EL (cell line): ENCODE measurements at regions not wholly inside any gene's neighbourhood (a gene's known extent, or its start where the extent isn't known, plus 50 kb on each side); places are given as distances from the start of the nearest gene placed in this dataset.

Experiments
- DNase-seq: peaks from one replicate; pipeline ENCODE4 v3.0.0-alpha.2; 2016

GRCh38 chr10:61356354-61356753, 96.8 kb downstream of the TMEM26 start:
- no peak for DNase-seq

GRCh38 chr10:61355211-61355610, 98.0 kb downstream of the TMEM26 start:
- DNase-seq, result no peak

GRCh38 chr10:61354401-61354975, 98.7 kb downstream of the TMEM26 start:
- no peak for DNase-seq

GRCh38 chr10:61350794-61351193, 102.4 kb downstream of the TMEM26 start:
- no peak for DNase-seq

- no peak for DNase-seq
Measured at GRCh38 chr10:61350068-61350467, 103.1 kb downstream of the TMEM26 start.

- DNase-seq, result no peak
Measured at GRCh38 chr10:61346796-61347413, 106.3 kb downstream of the TMEM26 start.

GRCh38 chr10:61343796-61344195, 109.4 kb downstream of the TMEM26 start:
- no peak for DNase-seq

- DNase-seq, result no peak
Measured at GRCh38 chr10:61342858-61343572, 110.2 kb downstream of the TMEM26 start.

- DNase-seq, result no peak
Measured at GRCh38 chr10:61341008-61341407, 112.2 kb downstream of the TMEM26 start.

- DNase-seq, result no peak
Measured at GRCh38 chr10:61338146-61338545, 115.0 kb downstream of the TMEM26 start.

- DNase-seq, result no peak
Measured at GRCh38 chr10:61337741-61338140, 115.4 kb downstream of the TMEM26 start.

- no peak for DNase-seq
Measured at GRCh38 chr10:61336831-61337230, 116.3 kb downstream of the TMEM26 start.

- DNase-seq, result no peak
Measured at GRCh38 chr10:61335359-61335758, 117.8 kb downstream of the TMEM26 start.

- DNase-seq, result no peak
Measured at GRCh38 chr10:61332581-61332980, 120.6 kb downstream of the TMEM26 start.

- no peak for DNase-seq
Measured at GRCh38 chr10:61330669-61331068, 122.5 kb downstream of the TMEM26 start.

- DNase-seq, result no peak
Measured at GRCh38 chr10:61329854-61330253, 123.3 kb downstream of the TMEM26 start.

- DNase-seq, result no peak
Measured at GRCh38 chr10:61325223-61325960, 127.8 kb downstream of the TMEM26 start.

GRCh38 chr10:61323726-61324125, 129.5 kb downstream of the TMEM26 start:
- DNase-seq, result no peak

GRCh38 chr10:61321041-61321857, 131.9 kb downstream of the TMEM26 start:
- DNase-seq, result no peak

GRCh38 chr10:61320257-61320587, 133.0 kb downstream of the TMEM26 start:
- no peak for DNase-seq

- peak; percentile 32 for DNase-seq
Measured at GRCh38 chr10:61319386-61320256, 133.6 kb downstream of the TMEM26 start.

GRCh38 chr10:61318429-61318828, 134.8 kb downstream of the TMEM26 start:
- no peak for DNase-seq
